ENCODE measurements at regions not wholly inside any gene's neighbourhood (a gene's known extent, or its start where the extent isn't known, plus 50 kb on each side); places are given as distances from the start of the nearest gene placed in this dataset.

GRCh38 chr3:105277656-105278055, 89.1 kb upstream of the ALCAM start:
- no peak overlapping the region for H3K4me3 Mint-ChIP-seq
- H3K27me3 Mint-ChIP-seq (ENCODE audit: insufficient read depth, low read depth) = no peaks in the 10 kb centered on the region
- Histone ChIP-seq H3K9ac (no peak overlapping the region), H4K20me1 (ENCODE audit: low read depth) (no peaks in the 10 kb centered on the region), H3K36me3 (no peaks in the 10 kb centered on the region), H3K4me2 (no peak overlapping the region), H3K27me3 (no peaks in the 10 kb centered on the region), H3K4me1 (no peaks in the 10 kb centered on the region), H2AFZ (replicated peaks) (no peak overlapping the region), H3K79me2 (ENCODE audit: low read depth) (no peaks in the 10 kb centered on the region), H3K27ac (no peak overlapping the region), H3K4me3 (no peak overlapping the region), H3F3A (ENCODE audit: low read depth) (no peaks in the 10 kb centered on the region), H3K9me3 (ENCODE audit: low read depth) (no peaks in the 10 kb centered on the region)
- DNase-seq (ENCODE audit: low spot score) = no peak
- H3K36me3 Mint-ChIP-seq = no peaks in the 10 kb centered on the region
- H3K9me3 Mint-ChIP-seq = no peaks in the 10 kb centered on the region
- peaks cover 7% of the 10 kb centered on the region for H3K4me1 Mint-ChIP-seq
- TF ChIP-seq EZH2 (IDR thresholded peaks at IDR 0.05) = no peak
- TF ChIP-seq CTCF (IDR thresholded peaks at IDR 0.05) = no peak
- TF ChIP-seq EZH2phosphoT487 (IDR thresholded peaks at IDR 0.05) = no peak
- H3K27ac Mint-ChIP-seq = no peak overlapping the region

- H3K4me2 ChIP-seq = no peak overlapping the region
- no peak overlapping the region for H2AFZ ChIP-seq (replicated peaks)
- no peaks in the 10 kb centered on the region for H3K27me3 ChIP-seq
- TF ChIP-seq EZH2phosphoT487 (IDR thresholded peaks at IDR 0.05) = no peak
- TF ChIP-seq CTCF (IDR thresholded peaks at IDR 0.05) = no peak
- H3F3A ChIP-seq (ENCODE audit: low read depth) = no peaks in the 10 kb centered on the region
- H3K27ac ChIP-seq = no peak overlapping the region
- H3K36me3 ChIP-seq = no peaks in the 10 kb centered on the region
- H3K4me1 ChIP-seq = no peaks in the 10 kb centered on the region
- H3K4me1 Mint-ChIP-seq = peaks cover 7% of the 10 kb centered on the region
- H3K36me3 Mint-ChIP-seq = no peaks in the 10 kb centered on the region
- no peak overlapping the region for H3K4me3 ChIP-seq
- no peaks in the 10 kb centered on the region for H3K79me2 ChIP-seq (ENCODE audit: low read depth)
- no peaks in the 10 kb centered on the region for H4K20me1 ChIP-seq (ENCODE audit: low read depth)
- H3K9ac ChIP-seq = no peak overlapping the region
- no peaks in the 10 kb centered on the region for H3K27me3 Mint-ChIP-seq (ENCODE audit: insufficient read depth, low read depth)
- H3K9me3 Mint-ChIP-seq = no peaks in the 10 kb centered on the region
- H3K9me3 ChIP-seq (ENCODE audit: low read depth) = no peaks in the 10 kb centered on the region
- H3K27ac Mint-ChIP-seq = no peak overlapping the region
- H3K4me3 Mint-ChIP-seq = no peak overlapping the region
- no peak for DNase-seq (ENCODE audit: low spot score)
Observed at GRCh38 chr3:105278688-105279087, 88.0 kb upstream of the ALCAM start.

- H3K4me3 Mint-ChIP-seq = no peak overlapping the region
- no peaks in the 10 kb centered on the region for H3K79me2 ChIP-seq (ENCODE audit: low read depth)
- no peaks in the 10 kb centered on the region for H3K36me3 ChIP-seq
- no peak for DNase-seq (ENCODE audit: low spot score)
- TF ChIP-seq EZH2phosphoT487 (IDR thresholded peaks at IDR 0.05) (no peak), EZH2 (IDR thresholded peaks at IDR 0.05) (no peak), CTCF (IDR thresholded peaks at IDR 0.05) (no peak)
- H3K27ac Mint-ChIP-seq = no peak overlapping the region
- H3K9me3 Mint-ChIP-seq = no peaks in the 10 kb centered on the region
- no peaks in the 10 kb centered on the region for H3K4me1 ChIP-seq
- H3K4me2 ChIP-seq = no peak overlapping the region
- H2AFZ ChIP-seq (replicated peaks) = no peak overlapping the region
- no peak overlapping the region for H3K27ac ChIP-seq
- H3K9ac ChIP-seq = no peak overlapping the region
- H3K27me3 ChIP-seq = no peaks in the 10 kb centered on the region
- no peaks in the 10 kb centered on the region for H3K36me3 Mint-ChIP-seq
- no peaks in the 10 kb centered on the region for H4K20me1 ChIP-seq (ENCODE audit: low read depth)
- no peaks in the 10 kb centered on the region for H3K27me3 Mint-ChIP-seq (ENCODE audit: insufficient read depth, low read depth)
- H3K9me3 ChIP-seq (ENCODE audit: low read depth) = no peaks in the 10 kb centered on the region
- no peaks in the 10 kb centered on the region for H3F3A ChIP-seq (ENCODE audit: low read depth)
- H3K4me3 ChIP-seq = no peak overlapping the region
- H3K4me1 Mint-ChIP-seq = no peaks in the 10 kb centered on the region
Observed at GRCh38 chr3:105281989-105282388, 84.7 kb upstream of the ALCAM start.

- Histone ChIP-seq H3K79me2 (ENCODE audit: low read depth) (no peaks in the 10 kb centered on the region), H3F3A (ENCODE audit: low read depth) (no peaks in the 10 kb centered on the region), H4K20me1 (ENCODE audit: low read depth) (no peaks in the 10 kb centered on the region), H3K4me2 (no peak overlapping the region), H3K27me3 (no peaks in the 10 kb centered on the region), H3K27ac (no peak overlapping the region), H3K36me3 (no peaks in the 10 kb centered on the region), H2AFZ (replicated peaks) (no peak overlapping the region), H3K9ac (no peak overlapping the region), H3K9me3 (ENCODE audit: low read depth) (no peaks in the 10 kb centered on the region), H3K4me3 (no peak overlapping the region), H3K4me1 (no peaks in the 10 kb centered on the region)
- Mint-ChIP-seq H3K27me3 (ENCODE audit: insufficient read depth, low read depth) (no peaks in the 10 kb centered on the region), H3K4me3 (no peak overlapping the region), H3K9me3 (no peaks in the 10 kb centered on the region), H3K36me3 (no peaks in the 10 kb centered on the region), H3K4me1 (no peaks in the 10 kb centered on the region), H3K27ac (no peak overlapping the region)
- no peak for TF ChIP-seq EZH2 (IDR thresholded peaks at IDR 0.05)
- DNase-seq (ENCODE audit: low spot score) = no peak
Observed at GRCh38 chr3:105284876-105285275, 81.8 kb upstream of the ALCAM start.

Measured in neural progenitor cell (in vitro differentiated cells).